Fibroblast of lung (primary cell): ENCODE measurements at regions not wholly inside any gene's neighbourhood (a gene's known extent, or its start where the extent isn't known, plus 50 kb on each side); places are given as distances from the start of the nearest gene placed in this dataset.

ENCODE experiments used
- DNase-seq, 2 donors: peaks; one replicate each; pipeline versions ENCODE4 v3.0.0 to v3.0.0-alpha.2; 2010; ENCODE audit warnings: low read depth in 2 of 2
- H2AFZ ChIP-seq: 2 replicates; pipeline ENCODE4 v1.5.1; 2012; ENCODE audit warnings: low read length, control low read depth, inconsistent platforms
- H3K27ac ChIP-seq: 2 replicates; pipeline ENCODE4 v1.5.1; 2011; ENCODE audit warnings: low read length, control low read depth; ENCODE audit not compliant: insufficient read depth
- H3K27me3 ChIP-seq: 2 replicates; pipeline ENCODE4 v1.5.1; 2011; ENCODE audit warnings: mild to moderate bottlenecking, low read length; ENCODE audit not compliant: control insufficient read depth, insufficient read depth
- H3K36me3 ChIP-seq: 2 replicates; pipeline ENCODE4 v1.5.1; 2011; ENCODE audit warnings: low read length; ENCODE audit not compliant: control insufficient read depth, insufficient read depth
- H3K4me1 ChIP-seq: 2 replicates; pipeline ENCODE4 v1.5.1; 2011; ENCODE audit warnings: low read length; ENCODE audit not compliant: control insufficient read depth, insufficient read depth; ENCODE audit errors: extremely low read depth
- H3K4me2 ChIP-seq: 2 replicates; pipeline ENCODE4 v1.5.1; 2011; ENCODE audit warnings: low read length, control low read depth; ENCODE audit not compliant: insufficient read depth; ENCODE audit errors: extremely low read depth
- H3K4me3 ChIP-seq, 4 experiments: fragments of 200-600 bp in 1 of 4; sonication (generic) in 1 of 4; replicated peaks in 1 of 4; 2 replicates each; pipeline ENCODE4 v1.5.1; 2011 to 2016; ENCODE audit warnings: low read length in 4 of 4, low read depth in 3 of 4, mild to moderate bottlenecking in 3 of 4, control low read depth in 2 of 4, inconsistent platforms in 1 of 4, mixed read lengths in 1 of 4; ENCODE audit not compliant: insufficient read depth in 1 of 4; ENCODE audit errors: control extremely low read depth in 1 of 4
- H3K79me2 ChIP-seq: 2 replicates; pipeline ENCODE4 v1.5.1; 2012; ENCODE audit warnings: mild to moderate bottlenecking, low read length, inconsistent platforms; ENCODE audit not compliant: control insufficient read depth, insufficient read depth
- H3K9ac ChIP-seq: 2 replicates; pipeline ENCODE4 v1.5.1; 2011; ENCODE audit warnings: mild to moderate bottlenecking, low read length, control low read depth; ENCODE audit not compliant: insufficient read depth
- H3K9me3 ChIP-seq: 2 replicates; pipeline ENCODE4 v1.5.1; 2012; ENCODE audit warnings: low read depth, low read length; ENCODE audit not compliant: control insufficient read depth, insufficient read depth
- H4K20me1 ChIP-seq: 2 replicates; pipeline ENCODE4 v1.5.1; 2011; ENCODE audit warnings: low read length; ENCODE audit not compliant: control insufficient read depth, insufficient read depth; ENCODE audit errors: extremely low read depth
- EZH2 ChIP-seq: IDR thresholded peaks from 2 replicates; pipeline ENCODE4 v1.5.1; 2012; ENCODE audit warnings: low read length, control low read depth, mild to moderate bottlenecking; ENCODE audit errors: missing control alignments
- TF ChIP-seq, protein P1 (sequence below), 2 donors: IDR thresholded peaks in 1 of 2; conservative IDR thresholded peaks in 1 of 2; 1 replicate in 1 of 2; 2 replicates in 1 of 2; pipeline ENCODE4 v1.5.1; 2011 to 2012; ENCODE audit warnings: low read length in 2 of 2, control low read depth in 1 of 2, inconsistent platforms in 1 of 2, low read depth in 1 of 2, mild to moderate bottlenecking in 1 of 2

DNA sequence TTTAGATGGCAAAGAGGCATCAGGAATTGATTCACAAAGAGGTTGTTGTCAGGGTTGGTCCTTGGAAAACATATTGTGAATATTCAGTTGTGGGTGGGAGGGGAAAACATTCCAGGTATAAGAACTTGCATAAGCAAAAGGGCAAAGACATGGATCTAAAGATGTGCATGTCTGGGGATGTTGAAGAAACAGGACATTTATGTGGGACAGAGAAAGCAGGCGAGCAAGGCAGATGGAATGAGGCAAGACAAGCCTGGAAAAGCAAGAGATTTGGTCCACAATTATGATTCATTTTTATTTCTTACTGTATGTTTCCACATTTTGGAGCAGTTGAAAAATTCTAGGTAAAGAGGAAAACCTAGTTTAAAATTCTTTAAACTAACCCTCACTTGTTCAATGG lies 134.9 kb upstream of the CXXC4 start:
- Histone ChIP-seq H3K4me1 (no peaks in the 10 kb centered on the region), H3K9ac (no peak overlapping the region), H3K9me3 (no peaks in the 10 kb centered on the region), H4K20me1 (no peaks in the 10 kb centered on the region), H3K4me2 (no peak overlapping the region), H3K36me3 (no peaks in the 10 kb centered on the region), H3K27ac (no peak overlapping the region), H3K79me2 (no peaks in the 10 kb centered on the region), H3K4me3 (no peak overlapping the region), H3K27me3 (no peaks in the 10 kb centered on the region), H2AFZ (no peak overlapping the region)
- no peak for TF ChIP-seq EZH2
- TF ChIP-seq, protein P1, sequence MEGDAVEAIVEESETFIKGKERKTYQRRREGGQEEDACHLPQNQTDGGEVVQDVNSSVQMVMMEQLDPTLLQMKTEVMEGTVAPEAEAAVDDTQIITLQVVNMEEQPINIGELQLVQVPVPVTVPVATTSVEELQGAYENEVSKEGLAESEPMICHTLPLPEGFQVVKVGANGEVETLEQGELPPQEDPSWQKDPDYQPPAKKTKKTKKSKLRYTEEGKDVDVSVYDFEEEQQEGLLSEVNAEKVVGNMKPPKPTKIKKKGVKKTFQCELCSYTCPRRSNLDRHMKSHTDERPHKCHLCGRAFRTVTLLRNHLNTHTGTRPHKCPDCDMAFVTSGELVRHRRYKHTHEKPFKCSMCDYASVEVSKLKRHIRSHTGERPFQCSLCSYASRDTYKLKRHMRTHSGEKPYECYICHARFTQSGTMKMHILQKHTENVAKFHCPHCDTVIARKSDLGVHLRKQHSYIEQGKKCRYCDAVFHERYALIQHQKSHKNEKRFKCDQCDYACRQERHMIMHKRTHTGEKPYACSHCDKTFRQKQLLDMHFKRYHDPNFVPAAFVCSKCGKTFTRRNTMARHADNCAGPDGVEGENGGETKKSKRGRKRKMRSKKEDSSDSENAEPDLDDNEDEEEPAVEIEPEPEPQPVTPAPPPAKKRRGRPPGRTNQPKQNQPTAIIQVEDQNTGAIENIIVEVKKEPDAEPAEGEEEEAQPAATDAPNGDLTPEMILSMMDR (conservative IDR thresholded peaks at IDR 0.05 in 1 of 2, IDR thresholded peaks at IDR 0.05 in 1 of 2; ENCODE audit: low read depth in 1 of 2, low read length in 2 of 2) = no peak
- DNase-seq = no peak

DNA sequence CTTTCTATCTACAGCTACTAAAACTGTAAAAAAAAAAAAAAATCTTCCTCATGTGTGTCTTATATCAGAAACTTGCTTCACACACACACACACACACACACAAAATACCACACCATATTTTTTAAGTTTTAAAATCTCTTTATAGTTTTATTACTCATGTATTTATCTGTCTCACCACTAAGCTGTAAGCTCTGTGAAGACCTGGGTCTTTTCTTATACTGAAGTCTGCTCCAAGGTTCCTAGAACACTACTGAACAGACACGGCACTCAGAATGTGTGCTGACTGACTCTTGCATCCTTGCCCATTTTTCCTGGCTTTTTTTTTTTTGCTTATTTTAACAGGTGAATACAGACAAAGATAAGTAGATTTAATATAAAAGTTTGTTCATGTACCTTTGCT lies 135.6 kb upstream of the CXXC4 start:
- no peak for DNase-seq
- Histone ChIP-seq H3K4me1 (no peaks in the 10 kb centered on the region), H3K9me3 (no peaks in the 10 kb centered on the region), H3K27me3 (no peaks in the 10 kb centered on the region), H3K4me3 (no peak overlapping the region), H4K20me1 (no peaks in the 10 kb centered on the region), H3K27ac (no peak overlapping the region), H2AFZ (no peak overlapping the region), H3K79me2 (no peaks in the 10 kb centered on the region), H3K4me2 (no peak overlapping the region), H3K9ac (no peak overlapping the region), H3K36me3 (no peaks in the 10 kb centered on the region)
- TF ChIP-seq EZH2 = no peak
- TF ChIP-seq, protein P1 (conservative IDR thresholded peaks at IDR 0.05 in 1 of 2, IDR thresholded peaks at IDR 0.05 in 1 of 2; ENCODE audit: low read depth in 1 of 2, low read length in 2 of 2) = no peak

DNA sequence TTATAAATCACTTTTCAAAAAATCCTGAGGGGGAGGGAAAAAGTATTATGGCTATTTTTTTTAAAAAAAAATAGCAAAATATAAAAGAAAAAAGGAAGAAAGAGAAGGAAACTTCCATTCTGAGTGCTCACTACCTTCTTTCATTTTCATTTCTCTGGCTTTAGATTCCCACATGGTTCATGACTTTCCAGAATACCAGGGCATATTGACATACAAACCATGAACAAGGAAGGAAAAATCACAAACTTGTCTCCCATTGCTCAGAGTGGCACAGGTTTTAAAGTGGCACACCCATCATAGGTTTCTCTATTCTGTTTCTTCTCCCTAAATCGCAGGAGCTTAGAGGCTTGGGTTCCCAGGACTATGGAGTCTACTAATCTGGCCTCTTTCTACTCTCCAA lies 136.3 kb upstream of the CXXC4 start:
- Histone ChIP-seq H3K9me3 (no peaks in the 10 kb centered on the region), H3K79me2 (no peaks in the 10 kb centered on the region), H4K20me1 (no peaks in the 10 kb centered on the region), H3K4me1 (no peaks in the 10 kb centered on the region), H3K27me3 (no peaks in the 10 kb centered on the region), H3K4me2 (no peak overlapping the region), H3K27ac (no peak overlapping the region), H3K9ac (no peak overlapping the region), H3K4me3 (no peak overlapping the region), H3K36me3 (no peaks in the 10 kb centered on the region), H2AFZ (no peak overlapping the region)
- TF ChIP-seq, protein P1 (conservative IDR thresholded peaks at IDR 0.05 in 1 of 2, IDR thresholded peaks at IDR 0.05 in 1 of 2; ENCODE audit: low read depth in 1 of 2, low read length in 2 of 2) = no peak
- no peak for TF ChIP-seq EZH2
- no peak for DNase-seq
